Medulla oblongata (tissue), 1 donor: ENCODE measurements at regions not wholly inside any gene's neighbourhood (a gene's known extent, or its start where the extent isn't known, plus 50 kb on each side); places are given as distances from the start of the nearest gene placed in this dataset.

Experiments
- DNase-seq: peaks from one replicate; pipeline ENCODE4 v3.0.0-alpha.2; 2015; ENCODE audit errors: extremely low spot score

DNA sequence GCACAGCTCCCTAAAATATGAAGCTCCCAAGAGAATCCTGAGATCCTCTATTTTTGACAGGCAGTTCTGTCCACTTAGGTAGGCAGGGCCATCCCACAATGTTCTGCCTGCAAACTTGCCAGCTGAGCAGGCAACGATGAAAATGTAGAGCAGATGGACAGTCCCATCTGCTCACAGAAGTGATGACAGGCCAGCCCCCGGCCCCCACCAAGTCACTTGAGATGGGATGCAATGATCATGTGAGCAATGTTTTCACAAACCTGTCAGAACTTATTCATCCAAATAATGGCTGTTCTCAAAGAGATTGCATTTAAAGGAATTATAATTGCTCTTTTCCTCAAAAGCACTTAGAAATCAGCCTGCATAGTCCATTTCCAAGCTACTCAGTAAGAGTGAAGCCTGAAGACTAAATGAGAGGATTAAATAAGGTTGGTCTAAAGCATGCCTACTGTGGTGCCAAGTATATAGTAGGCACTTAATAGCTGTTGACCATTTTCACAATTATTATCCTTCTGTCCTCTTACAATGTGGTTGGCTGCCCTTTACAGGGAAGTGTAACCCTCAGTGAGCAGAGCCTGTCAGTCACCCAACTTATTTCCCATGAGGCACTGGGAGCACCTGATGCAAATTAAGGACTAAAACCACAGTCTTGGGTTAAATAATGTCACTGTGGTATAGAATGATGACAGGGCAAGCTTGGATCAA is 301.2 kb downstream of the FGFR2 start:
- no peak for DNase-seq

DNA sequence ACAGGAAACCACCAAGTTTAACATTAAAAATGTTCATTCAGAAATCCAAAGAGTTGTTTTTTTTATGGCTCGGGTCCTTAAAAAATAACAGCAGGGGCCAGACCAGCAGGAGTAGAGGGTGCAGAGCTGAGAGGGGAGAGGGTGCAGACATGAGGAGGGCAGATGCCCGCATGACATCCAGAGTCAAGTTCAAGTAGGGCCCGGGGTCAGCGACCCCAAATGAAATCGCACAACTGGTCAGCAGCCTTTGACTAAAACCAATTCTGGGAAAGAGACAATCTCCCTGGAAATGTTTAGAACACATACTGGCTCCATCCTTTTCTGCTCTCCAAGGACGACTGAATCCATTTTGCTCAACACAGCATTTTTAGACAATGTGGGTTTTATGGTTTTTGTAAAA is 297.5 kb downstream of the FGFR2 start:
- no peak for DNase-seq

DNA sequence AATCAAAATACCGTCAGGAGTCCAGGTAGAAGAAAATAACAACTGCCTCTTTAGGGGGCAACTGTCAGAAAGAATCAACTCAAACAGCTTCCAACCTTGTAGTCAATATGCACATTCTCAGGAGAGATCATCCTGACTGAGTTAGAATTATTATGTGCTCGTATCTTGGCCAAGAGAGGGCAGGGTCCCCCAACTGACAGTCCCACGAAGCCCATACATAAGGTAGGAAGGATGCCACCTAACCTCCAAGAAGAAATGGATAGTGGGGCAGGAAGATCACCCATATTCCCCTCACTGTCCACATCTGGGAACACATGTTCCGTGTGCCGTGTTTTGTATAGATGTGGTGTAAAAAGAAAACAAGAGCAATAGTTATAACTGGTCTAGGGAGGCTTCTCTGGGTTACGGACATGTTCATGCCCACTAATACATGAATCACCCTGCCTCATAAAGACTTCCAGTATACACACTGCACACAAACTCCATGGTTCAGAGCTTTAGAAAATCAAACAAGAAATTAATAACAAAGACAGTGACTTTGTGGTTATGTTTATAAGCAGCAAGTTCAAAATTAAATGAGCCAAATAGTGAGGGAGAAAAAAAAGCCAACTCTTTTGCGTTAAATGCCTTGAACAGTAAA is 295.6 kb downstream of the FGFR2 start:
- DNase-seq: no peak

DNA sequence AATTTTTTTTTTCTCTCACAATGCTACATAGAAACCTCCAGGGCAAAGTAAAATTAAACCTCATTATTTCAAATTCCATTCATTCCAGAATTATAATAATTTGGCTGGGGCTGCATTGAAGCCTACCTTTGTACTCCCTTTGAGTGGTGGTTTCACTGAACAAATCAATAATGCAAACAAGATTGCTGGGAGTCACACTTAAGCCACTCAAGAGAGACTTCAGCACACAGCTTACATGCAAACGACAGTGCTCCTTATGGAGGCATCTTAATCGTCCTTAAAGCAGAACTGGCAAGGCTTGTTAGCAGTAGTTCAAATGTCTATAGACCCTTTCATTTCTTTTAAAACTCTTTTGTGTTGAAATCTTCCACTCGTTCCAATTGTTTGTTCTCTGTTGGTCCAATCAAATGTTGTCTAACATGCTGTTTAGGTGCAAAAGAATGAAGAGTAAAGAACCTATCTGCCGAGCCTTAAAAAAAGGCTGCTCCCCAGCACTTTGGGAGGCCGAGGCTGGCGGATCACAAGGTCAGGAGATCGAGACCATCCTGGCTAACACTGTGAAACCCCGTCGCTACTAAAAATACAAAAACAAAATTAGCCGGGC is 294.9 kb downstream of the FGFR2 start:
- DNase-seq: no peak

DNA sequence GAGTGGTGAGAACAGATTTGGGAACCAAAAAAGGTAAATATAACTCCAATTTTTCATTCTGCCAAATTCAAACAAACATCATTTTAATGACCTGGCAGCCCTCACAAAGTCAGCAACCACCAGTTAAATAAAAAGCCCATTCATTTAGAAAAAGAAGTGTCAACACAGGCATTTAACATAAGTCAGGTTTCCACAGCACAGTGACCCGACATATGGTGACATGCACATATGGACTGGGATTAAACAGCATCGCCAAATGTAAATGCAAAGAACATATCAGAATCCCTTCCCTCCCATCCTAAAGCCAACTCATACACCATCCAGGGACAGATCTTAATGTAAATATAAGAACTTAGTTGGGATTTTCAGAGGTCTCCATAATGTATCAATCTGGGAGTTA is 293.2 kb downstream of the FGFR2 start:
- DNase-seq: no peak

DNA sequence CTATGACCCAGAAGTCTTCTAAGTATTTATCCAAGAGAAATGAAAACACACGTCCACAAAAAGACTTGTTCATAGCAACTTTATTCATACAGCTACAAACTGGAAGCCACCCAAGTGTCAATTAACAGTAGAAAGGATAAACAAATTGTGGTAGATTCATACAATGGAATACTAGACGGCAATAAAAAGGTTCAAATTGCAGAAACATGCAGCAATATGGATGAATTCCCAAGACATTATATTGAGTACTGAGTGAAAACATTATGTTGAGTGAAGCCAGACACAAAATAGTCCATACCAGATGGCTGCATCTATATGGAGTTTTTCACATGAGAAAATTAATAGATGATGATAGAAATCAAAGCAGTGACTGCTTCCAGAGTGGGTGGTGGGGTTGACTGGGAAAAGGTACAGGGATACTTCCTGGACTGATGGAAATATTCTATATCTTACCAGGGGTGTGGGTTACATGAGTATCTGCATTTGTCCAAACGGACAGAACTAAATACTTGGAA is 292.0 kb downstream of the FGFR2 start:
- DNase-seq: no peak

DNA sequence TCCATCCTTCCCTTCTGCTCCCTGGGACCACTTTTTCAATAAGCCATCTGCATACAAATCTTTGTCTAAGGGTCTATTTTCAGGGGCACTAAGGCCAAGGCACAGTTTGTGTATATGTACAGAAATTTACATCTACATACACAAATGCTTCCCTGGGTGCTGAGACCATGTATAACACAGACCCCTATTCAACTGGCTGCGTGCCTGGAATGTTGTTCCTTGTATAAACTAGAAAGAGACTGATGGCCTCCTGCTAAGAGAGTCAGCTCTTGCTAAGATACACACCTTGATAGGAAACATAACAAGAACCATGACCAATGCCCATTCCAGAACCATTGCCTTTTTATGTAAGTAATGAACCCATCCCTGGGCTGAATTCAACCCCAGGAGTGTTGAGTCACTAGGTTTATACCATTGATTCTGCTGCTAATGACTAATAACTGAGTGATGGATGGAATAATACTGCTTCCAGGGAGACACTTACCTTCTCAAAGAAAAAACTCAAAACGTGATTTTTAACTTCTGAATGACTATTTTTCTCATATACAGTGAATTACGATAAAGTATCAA is 290.7 kb downstream of the FGFR2 start:
- DNase-seq: no peak

DNA sequence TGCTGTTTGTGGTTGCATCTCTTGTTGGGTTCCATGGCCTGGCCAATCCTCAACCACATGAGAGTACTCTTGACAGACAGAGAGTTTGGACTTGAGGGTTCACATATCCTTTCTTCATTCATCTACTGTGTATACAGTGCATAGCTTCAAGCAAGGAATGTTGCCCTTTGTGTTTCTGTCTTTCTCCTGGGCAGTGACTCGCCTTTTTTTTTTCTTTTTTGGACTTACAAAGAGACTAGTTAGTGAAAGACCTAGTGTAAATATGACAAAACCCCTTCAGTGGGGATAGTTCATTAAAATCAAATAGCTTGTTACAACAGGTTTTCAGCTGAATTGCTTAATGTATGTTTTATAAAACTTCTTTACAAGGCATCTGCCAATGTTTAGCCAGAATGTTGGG is 290.2 kb downstream of the FGFR2 start:
- DNase-seq: no peak

DNA sequence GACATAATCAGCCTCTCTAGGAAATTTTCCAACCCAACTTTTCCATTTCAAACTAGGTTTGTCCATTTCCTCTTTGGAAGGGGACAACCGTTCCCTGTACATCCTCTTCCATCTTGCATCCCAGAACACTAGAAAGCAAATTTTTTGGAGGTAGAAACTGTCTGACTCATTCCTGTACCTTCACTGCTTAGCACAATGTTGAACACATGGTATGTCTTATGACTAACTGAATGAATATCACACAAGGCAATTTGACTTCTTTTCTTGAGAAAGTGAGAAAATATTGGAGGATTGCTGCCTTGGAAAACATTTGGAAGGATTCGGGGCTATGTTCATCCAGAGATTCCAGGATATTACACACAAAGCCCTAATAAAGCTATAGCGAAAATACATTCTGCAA is 289.1 kb downstream of the FGFR2 start:
- no peak for DNase-seq

DNA sequence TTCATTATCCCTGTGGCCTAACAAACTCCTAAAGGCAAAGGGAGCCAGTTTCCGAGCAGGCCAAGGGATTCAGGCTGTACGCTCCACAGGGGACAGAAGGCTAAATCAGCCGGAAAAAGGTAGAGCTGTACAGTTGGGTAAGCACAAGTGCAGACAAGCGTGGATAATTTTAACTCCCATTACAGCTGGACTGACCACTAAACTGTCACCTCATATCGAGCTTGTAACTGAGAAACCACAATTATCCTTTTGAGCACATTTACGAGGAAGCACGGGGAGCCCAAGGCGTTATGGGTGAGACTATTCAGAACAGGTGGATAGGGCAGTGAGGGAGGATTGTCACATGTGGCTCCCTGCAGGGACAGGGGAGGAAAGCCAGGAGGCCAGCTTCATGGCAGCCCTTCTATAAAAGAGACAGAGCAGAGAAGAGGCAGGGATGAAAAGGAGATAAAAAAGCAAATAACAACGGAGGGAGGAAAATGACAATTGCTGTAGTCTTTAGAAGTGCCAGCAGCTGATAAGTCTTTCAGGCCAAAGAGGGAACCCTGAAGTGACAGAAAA is 288.0 kb downstream of the FGFR2 start:
- no peak for DNase-seq

DNA sequence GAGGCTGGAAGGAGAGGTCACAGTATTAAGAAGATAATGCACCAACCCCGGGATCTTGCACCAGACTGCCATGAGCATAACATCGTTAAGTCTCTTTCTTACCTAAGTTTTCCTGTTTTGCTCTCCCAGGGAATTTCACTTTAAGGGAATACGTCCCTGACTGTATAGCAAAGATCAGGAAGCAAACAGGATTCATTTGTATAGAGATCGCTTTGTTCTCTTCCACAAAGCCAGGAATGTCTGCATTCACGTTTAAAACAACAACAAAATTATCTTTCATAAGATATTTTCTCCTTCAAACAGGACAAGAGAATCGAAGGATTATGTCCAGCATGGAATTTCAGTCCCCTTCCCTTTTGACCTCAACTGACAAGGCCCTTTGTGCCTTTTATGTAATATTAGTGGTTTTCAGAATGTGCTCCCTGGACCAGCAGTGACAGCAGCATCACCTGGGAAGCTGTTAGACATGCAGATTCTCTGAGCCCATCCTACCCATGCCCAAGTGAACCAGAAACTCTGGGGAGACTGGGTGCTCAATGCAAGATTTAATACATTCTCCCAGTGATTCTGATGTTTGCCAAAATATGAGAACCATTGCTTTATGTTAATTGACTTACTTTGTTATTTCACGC is 286.3 kb downstream of the FGFR2 start:
- peak; percentile 17 for DNase-seq

DNA sequence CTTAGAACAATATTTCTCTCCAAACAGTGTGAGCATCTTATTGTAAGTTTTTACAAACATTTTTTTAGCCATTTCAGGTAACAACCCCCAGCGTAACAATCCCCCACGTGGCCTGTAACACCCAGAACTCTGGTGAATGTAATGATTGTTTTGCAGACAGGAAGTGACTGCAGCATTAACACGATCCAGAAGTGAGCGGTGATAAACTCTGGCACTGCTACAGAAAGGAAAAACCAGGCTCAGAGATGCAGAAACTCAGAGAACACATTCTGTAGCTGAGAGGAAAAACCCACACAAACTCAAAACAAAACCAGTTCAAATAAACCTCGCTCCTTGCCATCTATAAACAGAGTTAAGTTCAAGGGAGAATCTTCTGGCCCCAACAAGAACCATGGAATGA is 285.7 kb downstream of the FGFR2 start:
- DNase-seq: no peak

DNA sequence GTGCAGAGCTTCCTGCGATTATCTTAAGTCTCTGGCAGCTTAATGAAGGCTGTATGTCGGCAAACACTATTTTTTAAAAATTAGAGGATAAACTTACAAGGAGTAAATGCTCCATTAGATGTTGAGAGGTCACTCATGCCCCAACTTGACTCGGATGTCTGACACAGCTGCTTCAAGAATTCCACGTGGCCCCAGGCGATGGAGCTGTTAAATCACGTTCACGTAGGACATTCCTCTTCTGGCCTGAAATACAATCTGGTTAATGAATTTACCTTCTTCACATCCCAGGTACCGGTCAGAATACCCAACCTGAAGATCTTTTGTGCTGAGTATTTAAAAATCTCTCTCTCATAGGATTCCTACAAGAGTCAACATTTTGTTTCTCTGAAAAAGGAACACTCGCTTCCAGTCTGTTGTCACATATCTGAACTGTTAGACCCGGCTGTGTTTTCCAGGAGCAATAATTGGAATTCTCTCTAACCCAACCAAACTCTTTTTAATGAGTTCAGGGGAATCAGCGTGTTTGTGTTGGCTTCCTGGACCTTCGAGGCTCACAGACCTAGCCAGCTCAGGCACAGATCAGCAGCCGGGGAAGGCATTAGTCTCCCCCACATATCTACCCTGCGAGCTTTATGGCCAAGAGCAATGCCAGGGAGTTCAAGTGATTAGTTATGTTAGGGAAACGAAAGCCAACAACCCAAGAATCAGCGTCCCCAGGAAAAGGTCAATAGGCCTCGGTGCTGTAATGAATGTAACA is 284.9 kb downstream of the FGFR2 start:
- DNase-seq: no peak

DNA sequence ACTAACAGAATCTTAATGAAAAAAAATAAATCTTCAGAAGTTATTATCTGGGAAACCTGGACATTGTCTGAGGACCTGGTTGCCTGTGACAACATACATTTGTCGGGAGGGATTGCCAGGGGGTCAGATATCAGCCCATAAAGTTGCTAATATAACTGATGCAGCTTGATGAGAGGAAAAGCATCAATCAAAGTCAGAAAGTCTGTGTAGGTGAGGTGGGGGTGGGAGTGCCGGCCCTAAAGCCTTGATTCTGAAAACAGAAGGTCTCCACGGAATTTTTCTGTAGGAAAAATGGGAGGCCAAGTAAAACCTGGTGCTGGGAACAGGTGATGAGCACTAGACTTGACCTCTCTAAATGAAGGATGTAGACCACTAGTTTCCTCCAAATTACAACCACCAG is 281.8 kb downstream of the FGFR2 start:
- DNase-seq: no peak

DNA sequence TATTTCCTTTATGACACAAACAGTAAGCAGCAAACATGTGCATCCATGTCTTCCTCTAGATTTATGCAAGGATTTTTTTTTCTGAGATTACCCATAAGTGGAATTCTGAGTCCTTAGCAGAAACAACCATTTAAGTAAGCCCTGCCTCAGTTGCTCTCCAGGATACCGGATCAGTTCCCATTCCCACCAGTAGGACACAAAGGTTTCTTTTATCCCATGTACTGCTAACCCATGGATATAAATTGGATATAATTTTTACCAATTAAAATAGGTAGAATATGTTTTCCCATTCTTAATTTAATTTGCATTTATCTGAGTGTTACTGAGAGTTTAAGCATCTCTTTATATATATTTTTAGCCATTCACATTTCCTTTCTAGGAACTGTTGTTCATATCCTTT is 280.9 kb downstream of the FGFR2 start:
- DNase-seq: no peak

DNA sequence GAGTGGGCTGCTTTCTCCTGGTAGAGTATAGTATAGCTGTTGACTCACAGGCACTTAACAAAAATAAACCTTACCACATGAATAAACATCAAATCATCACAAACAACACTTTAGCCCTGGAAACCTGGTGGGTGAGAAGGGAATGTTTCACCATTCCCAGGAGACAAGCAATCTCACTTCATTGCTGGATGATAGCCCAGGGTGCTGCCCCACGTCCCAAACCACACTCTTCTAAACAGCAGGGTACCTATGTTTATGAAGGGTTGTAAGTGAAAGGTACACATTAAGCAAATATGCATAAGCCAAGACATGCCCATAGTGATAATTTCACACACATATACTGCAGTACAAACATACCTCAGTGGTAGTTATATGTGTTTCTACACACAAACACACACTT is 276.2 kb downstream of the FGFR2 start:
- DNase-seq: no peak

DNA sequence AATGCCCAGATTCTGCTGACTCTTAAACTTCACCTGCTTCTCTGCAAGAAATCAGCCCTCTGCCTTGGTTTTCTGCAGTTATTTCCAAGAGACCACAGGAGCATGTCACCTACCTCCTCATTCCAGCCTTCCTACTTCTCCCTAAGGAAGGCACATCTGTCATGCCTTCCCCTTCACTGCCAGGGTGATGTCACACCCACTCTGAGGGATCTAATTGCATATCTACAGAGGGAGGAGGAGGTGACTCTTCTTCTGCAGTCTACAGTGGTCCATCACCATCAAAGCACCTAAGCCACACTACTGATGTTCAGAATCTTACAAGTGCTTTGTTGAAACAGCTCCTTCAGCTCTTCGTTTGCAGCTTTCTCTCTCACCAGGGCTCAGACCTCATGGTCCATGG is 275.5 kb downstream of the FGFR2 start:
- DNase-seq: no peak

DNA sequence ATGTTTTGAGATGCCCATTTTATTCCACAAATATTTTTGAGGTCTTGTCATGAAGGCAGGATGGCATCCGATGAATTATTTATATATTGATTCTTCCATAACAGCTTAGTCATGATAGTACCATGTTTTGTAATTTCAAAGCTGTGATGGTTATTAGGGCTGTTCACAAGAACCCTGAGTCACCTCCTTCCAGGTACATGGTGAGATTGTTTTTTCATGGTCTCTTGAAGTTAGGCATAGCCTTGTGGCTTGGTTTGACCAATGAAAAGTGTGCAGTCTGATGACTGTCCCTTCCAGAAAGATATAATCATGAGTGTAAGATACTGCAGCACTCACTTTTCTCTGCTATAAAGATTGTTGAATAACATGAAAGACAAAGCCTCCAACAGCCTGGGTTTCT is 274.8 kb downstream of the FGFR2 start:
- no peak for DNase-seq

DNA sequence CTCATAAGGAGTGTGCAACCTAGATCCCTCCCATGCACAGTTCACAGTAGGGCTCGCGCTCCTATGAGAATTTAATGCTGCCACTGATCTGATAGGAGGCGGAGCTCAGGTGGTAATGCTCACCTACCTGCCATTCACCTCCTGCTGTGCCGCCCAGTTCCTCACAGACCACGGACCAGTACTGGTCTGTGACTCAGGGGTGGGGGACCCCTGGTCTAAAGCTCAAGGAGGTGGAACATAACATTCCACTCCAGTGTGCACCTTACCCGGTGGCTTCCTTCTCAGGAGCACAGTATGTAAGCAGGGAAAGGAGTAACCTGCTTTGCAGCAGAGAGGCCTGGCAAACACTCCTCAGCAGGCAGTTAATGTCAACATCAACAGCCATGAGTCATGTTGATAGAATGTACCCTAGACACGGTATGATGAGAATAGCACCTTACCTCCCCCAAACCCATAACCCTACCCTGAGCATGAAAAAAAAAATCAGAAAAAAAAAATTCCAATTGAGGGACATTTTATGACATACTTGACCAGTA is 273.5 kb downstream of the FGFR2 start:
- no peak for DNase-seq

DNA sequence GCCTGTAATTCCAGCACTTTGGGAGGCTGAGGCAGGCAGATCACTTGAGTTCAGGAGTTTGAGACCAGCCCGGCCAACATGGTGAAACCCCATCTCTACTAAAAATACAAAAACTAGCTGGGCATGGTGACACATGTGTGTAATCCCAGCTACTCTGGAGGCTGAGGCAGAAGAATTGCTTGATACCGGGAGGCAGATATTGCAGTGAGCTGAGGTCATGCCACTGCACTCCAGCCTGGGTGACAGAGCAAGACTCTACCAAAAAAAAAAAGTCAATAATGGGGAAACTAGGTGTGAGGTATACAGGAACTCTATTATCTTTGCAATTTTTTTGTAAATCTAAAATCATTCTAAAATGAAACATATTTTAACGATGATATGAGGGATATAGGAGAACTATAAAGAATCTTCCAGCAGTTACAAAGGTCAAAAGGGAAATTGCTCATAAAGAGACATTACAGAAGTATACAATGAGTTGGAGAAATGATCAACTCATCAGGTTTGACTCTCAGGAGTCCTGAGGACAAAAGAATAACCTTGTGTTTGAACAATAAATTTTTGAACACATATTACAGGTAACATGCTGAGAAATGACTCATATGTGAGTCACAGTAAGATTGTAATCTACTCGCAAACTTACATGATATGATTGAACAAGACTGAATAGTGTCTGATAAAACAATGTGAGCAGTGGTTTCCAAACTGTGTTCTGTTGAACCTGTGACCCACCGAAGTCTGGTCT is 272.6 kb downstream of the FGFR2 start:
- DNase-seq: no peak
